Gastrocnemius medialis (tissue), 4 donors: ENCODE measurements at regions not wholly inside any gene's neighbourhood (a gene's known extent, or its start where the extent isn't known, plus 50 kb on each side); places are given as distances from the start of the nearest gene placed in this dataset.

Source experiments
- POLR2A ChIP-seq, 2 donors: fragments of 450-650 bp; IDR thresholded peaks; one replicate each; pipeline ENCODE4 v1.6.1; 2017; ENCODE audit warnings: antibody characterized with exemption in 2 of 2, mild to moderate bottlenecking in 2 of 2, moderate library complexity in 2 of 2
- TF ChIP-seq, protein P1 (sequence below), 5 experiments: fragments of 450-650 bp in 3 of 5; fragments of 200-600 bp in 2 of 5; sonication (generic) in 2 of 5; IDR thresholded peaks in 4 of 5; conservative IDR thresholded peaks in 1 of 5; 1 replicate in 4 of 5; 2 replicates in 1 of 5; pipeline ENCODE4 v1.5.1; 2016 to 2019; ENCODE audit warnings: antibody characterized with exemption in 5 of 5, mild to moderate bottlenecking in 3 of 5, moderate library complexity in 3 of 5

DNA sequence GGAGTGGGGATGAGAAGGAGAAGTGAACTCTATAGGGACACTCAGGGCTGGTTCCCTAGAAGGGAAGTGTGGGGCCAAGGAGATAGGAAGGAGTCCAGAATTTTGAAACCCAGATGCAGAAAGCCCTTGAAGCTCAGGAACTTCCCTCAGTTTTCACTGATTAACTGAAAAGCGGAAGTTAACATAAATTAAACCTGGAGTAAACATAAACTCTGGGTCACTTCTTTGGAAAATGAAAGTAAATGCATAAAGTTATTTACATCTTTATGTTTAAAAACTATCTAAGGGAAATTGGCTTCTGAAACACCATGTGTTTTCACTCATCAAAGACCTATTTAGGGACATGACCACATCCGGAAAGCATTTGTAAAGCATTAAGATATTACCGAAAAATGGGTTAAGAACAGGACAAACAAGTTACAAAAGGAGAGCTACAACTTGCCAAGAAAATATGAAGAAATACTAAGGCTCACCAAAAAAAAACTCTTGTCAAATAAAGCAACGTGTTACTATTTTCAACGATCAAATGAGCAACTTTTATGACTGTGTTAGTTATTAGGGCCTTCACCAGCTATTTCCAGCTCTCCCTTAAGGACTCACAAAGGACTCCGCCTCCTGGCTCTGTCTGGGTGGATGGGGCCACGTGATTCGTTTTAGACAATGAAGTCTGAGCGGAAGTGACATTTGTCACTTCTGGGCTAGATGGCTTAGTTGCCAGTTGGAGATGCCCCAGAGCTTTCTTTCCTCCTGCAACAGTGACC, 439.1 kb upstream of the ZNF507 start:
- TF ChIP-seq, protein P1, sequence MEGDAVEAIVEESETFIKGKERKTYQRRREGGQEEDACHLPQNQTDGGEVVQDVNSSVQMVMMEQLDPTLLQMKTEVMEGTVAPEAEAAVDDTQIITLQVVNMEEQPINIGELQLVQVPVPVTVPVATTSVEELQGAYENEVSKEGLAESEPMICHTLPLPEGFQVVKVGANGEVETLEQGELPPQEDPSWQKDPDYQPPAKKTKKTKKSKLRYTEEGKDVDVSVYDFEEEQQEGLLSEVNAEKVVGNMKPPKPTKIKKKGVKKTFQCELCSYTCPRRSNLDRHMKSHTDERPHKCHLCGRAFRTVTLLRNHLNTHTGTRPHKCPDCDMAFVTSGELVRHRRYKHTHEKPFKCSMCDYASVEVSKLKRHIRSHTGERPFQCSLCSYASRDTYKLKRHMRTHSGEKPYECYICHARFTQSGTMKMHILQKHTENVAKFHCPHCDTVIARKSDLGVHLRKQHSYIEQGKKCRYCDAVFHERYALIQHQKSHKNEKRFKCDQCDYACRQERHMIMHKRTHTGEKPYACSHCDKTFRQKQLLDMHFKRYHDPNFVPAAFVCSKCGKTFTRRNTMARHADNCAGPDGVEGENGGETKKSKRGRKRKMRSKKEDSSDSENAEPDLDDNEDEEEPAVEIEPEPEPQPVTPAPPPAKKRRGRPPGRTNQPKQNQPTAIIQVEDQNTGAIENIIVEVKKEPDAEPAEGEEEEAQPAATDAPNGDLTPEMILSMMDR (IDR thresholded peaks at IDR 0.05 in 4 of 5, conservative IDR thresholded peaks at IDR 0.05 in 1 of 5) = no peak
- TF ChIP-seq POLR2A (IDR thresholded peaks at IDR 0.05) = no peak
